ENCODE measurements at regions not wholly inside any gene's neighbourhood (a gene's known extent, or its start where the extent isn't known, plus 50 kb on each side); places are given as distances from the start of the nearest gene placed in this dataset.

DNA sequence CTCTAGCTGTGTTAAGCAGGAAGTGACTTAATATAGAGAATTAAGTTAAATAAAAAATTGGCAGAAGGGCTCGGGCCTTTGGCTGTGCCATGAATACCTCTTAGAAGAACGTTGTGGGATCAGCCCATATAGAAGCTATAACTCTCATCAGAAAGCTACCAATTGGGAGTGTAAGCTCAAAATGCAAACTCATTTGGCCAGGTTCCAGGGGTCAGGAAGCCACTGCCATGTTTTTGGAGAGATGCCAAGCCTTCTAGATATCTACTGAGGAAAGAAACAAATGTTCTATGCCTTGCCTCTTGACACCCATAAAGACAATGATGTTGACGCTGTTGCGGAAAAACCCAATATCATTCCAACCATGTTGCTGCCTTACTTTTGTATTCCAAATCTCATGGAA is 475.2 kb upstream of the TGFBR2 start:
- no peak for DNase-seq (ENCODE audit: extremely low spot score in 2 of 2)
- no peak overlapping the region for H3K27ac ChIP-seq
- H3K27me3 ChIP-seq: no peaks in the 10 kb centered on the region
- no peaks in the 10 kb centered on the region for H3K9me3 ChIP-seq
- TF ChIP-seq POLR2AphosphoS5 (IDR thresholded peaks at IDR 0.05; ENCODE audit: insufficient read depth in 1 of 2, low read depth in 1 of 2): no peak
- TF ChIP-seq POLR2A (IDR thresholded peaks at IDR 0.05): no peak
- TF ChIP-seq, protein P1, sequence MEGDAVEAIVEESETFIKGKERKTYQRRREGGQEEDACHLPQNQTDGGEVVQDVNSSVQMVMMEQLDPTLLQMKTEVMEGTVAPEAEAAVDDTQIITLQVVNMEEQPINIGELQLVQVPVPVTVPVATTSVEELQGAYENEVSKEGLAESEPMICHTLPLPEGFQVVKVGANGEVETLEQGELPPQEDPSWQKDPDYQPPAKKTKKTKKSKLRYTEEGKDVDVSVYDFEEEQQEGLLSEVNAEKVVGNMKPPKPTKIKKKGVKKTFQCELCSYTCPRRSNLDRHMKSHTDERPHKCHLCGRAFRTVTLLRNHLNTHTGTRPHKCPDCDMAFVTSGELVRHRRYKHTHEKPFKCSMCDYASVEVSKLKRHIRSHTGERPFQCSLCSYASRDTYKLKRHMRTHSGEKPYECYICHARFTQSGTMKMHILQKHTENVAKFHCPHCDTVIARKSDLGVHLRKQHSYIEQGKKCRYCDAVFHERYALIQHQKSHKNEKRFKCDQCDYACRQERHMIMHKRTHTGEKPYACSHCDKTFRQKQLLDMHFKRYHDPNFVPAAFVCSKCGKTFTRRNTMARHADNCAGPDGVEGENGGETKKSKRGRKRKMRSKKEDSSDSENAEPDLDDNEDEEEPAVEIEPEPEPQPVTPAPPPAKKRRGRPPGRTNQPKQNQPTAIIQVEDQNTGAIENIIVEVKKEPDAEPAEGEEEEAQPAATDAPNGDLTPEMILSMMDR (IDR thresholded peaks at IDR 0.05): no peak
- no peaks in the 10 kb centered on the region for H3K4me1 ChIP-seq
- intact Hi-C loops (cut with DNase I): no loop called here
- no peak overlapping the region for H3K4me3 ChIP-seq
- H3K36me3 ChIP-seq: no peaks in the 10 kb centered on the region

GRCh38 chr3:30135190-30135589 is 471.2 kb upstream of the TGFBR2 start:
- H3K9me3 ChIP-seq: no peaks in the 10 kb centered on the region
- H3K36me3 ChIP-seq: no peaks in the 10 kb centered on the region
- H3K4me3 ChIP-seq: no peak overlapping the region
- H3K27me3 ChIP-seq: no peaks in the 10 kb centered on the region
- intact Hi-C loops (cut with DNase I): no loop called here
- TF ChIP-seq, protein P1 (IDR thresholded peaks at IDR 0.05): no peak
- TF ChIP-seq POLR2A (IDR thresholded peaks at IDR 0.05) (no peak), POLR2AphosphoS5 (IDR thresholded peaks at IDR 0.05; ENCODE audit: insufficient read depth in 1 of 2, low read depth in 1 of 2) (no peak)
- no peak for DNase-seq (ENCODE audit: extremely low spot score in 2 of 2)
- no peak overlapping the region for H3K27ac ChIP-seq
- H3K4me1 ChIP-seq: no peaks in the 10 kb centered on the region

DNA sequence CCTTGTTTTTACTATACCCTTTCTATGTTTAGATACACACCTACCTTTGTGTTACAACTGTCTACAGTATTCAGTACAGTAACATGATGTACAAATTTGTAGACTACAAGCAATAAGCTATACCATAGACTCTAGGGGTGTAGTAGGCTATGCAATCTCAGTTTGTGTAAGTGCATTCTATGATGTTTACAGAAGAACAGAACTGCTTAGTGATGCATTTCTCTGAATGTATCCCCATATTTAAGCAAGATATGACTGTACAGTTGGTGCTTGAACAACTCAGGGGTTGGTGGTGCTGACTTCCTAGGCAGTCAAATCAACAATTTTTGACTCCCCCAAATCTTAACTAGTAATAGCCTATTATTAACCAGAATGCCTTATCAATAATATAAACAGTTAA is 467.1 kb upstream of the TGFBR2 start:
- Histone ChIP-seq H3K36me3 (no peaks in the 10 kb centered on the region), H3K9me3 (no peaks in the 10 kb centered on the region), H3K27ac (no peak overlapping the region), H3K4me1 (peaks cover 15% of the 10 kb centered on the region), H3K27me3 (no peaks in the 10 kb centered on the region), H3K4me3 (no peak overlapping the region)
- TF ChIP-seq POLR2AphosphoS5 (IDR thresholded peaks at IDR 0.05; ENCODE audit: insufficient read depth in 1 of 2, low read depth in 1 of 2) (no peak), POLR2A (IDR thresholded peaks at IDR 0.05) (no peak)
- TF ChIP-seq, protein P1 (IDR thresholded peaks at IDR 0.05): no peak
- intact Hi-C loops (cut with DNase I): no loop called here
- no peak for DNase-seq (ENCODE audit: extremely low spot score in 2 of 2)

DNA sequence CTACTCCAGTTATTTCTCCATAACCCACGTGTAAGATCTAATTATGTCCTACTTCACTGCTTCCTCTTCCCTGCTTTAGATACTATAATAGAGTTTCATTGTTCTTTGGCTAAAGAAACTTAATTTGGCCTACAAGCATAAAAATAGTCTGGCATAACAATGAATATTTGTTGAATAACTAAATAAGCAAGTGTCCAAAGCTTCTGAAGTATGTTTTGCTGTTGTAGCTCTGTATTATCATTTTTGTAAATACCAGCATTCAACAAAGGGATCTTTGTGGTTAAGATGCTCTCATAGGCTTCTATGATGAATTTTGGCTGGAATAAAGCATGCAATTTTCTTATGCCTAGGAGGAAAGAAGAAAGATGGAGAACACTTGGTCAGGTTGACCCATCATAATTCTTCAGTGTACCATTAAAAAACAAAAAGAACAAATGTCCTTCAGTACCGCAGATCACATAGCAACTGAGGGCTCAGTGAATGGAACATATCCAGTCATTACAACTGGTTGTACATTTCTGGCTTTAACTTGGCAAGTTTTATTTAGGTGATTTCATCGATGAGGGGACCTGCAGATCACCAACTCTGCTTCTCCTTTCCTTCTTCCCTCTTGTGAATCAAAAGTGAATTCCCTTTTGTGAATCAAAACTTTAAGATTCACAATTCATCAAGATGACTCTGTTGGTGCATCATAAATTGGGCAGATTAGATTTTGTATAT is 465.9 kb upstream of the TGFBR2 start:
- no peak for DNase-seq (ENCODE audit: extremely low spot score in 2 of 2)
- intact Hi-C loops (cut with DNase I): no loop called here
- Histone ChIP-seq H3K4me1 (peaks cover 15% of the 10 kb centered on the region), H3K27ac (no peak overlapping the region), H3K4me3 (no peak overlapping the region), H3K27me3 (no peaks in the 10 kb centered on the region), H3K36me3 (no peaks in the 10 kb centered on the region), H3K9me3 (no peaks in the 10 kb centered on the region)
- TF ChIP-seq POLR2AphosphoS5 (IDR thresholded peaks at IDR 0.05; ENCODE audit: insufficient read depth in 1 of 2, low read depth in 1 of 2) (no peak), POLR2A (IDR thresholded peaks at IDR 0.05) (no peak)
- TF ChIP-seq, protein P1 (IDR thresholded peaks at IDR 0.05): no peak

- no peak for TF ChIP-seq POLR2AphosphoS5 (IDR thresholded peaks at IDR 0.05; ENCODE audit: insufficient read depth in 1 of 2, low read depth in 1 of 2)
- TF ChIP-seq, protein P1 (IDR thresholded peaks at IDR 0.05): no peak
- TF ChIP-seq POLR2A (IDR thresholded peaks at IDR 0.05): no peak
Measured at GRCh38 chr3:30141178-30141581, 465.2 kb upstream of the TGFBR2 start.

More at GRCh38 chr3:30141178-30141581, 465.2 kb upstream of the TGFBR2 start:
- Histone ChIP-seq H3K9me3 (no peaks in the 10 kb centered on the region), H3K36me3 (no peaks in the 10 kb centered on the region), H3K27me3 (no peaks in the 10 kb centered on the region), H3K27ac (no peak overlapping the region), H3K4me3 (no peak overlapping the region), H3K4me1 (peaks cover 15% of the 10 kb centered on the region)
- intact Hi-C loops (cut with DNase I): no loop called here
- DNase-seq (ENCODE audit: extremely low spot score in 2 of 2): no peak
